Umbilical cord (tissue), 1 donor: ENCODE measurements at regions not wholly inside any gene's neighbourhood (a gene's known extent, or its start where the extent isn't known, plus 50 kb on each side); places are given as distances from the start of the nearest gene placed in this dataset.

Experiments
- DNase-seq: peaks from one replicate; pipeline ENCODE4 v3.0.0-alpha.2; 2015; ENCODE audit warnings: low spot score

DNA sequence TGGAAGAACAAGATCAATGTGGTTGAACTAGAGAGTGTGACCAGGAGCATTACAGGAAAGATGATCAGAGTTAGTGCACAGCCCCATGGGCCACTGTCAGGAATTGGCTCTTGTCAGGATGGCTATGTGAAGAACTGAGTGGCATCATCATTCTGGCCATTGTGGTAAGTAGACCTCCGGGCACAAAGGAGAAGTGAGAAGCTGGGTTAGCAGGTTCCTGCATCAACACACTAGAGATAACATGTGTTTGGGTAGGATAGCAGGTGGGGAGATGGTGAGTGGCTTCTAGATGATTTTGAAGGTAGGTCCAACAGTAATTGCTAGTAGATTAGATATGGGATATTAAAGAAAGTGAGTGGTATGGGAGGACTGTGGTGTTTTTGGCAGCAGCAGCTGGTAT is 408.2 kb downstream of the TSN start:
- no peak for DNase-seq

GRCh38 chr2:122164964-122165363 is 409.5 kb downstream of the TSN start:
- DNase-seq = no peak

DNA sequence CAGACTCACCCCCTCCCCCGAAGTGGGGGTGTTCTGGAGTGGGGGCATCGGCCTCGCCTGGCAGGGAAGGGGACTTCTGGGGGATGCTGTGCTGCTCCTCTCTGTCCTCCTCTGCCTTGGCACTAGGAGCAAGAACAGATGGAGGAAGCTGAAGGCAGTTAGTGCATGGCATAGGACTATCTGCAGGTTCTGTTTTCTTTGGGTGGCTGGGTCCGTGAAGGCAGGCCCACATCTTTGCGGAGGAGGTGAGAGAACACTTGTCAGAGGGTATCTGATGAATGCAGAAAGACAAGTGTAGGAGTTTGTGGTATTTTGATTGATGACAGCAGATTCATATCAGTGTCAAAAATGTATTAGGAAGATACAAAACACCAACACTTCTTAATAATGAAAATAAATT is 411.4 kb downstream of the TSN start:
- DNase-seq = no peak

DNA sequence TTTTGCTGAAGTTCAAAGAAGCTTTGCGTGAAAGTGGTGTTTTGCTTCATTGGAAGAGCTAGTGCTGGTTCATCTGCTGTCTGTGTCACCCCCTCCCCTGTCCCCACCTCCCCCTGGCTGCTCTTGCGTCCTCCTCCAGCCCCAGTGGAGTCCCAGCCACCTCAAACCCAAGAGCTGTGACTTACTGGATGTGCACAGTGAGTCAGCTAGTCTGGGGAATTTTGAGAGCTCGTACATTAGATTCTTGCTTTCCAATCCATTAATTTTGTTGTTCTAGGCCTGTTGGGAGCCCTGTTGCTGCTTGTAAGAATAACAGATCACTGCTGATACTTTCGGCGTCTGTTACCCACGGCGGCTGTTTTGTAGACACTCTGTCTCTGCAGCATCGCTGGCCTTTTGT is 412.1 kb downstream of the TSN start:
- no peak for DNase-seq

- no peak for DNase-seq
These were observed 413.3 kb downstream of the TSN start for GRCh38 chr2:122168799-122169198.

DNA sequence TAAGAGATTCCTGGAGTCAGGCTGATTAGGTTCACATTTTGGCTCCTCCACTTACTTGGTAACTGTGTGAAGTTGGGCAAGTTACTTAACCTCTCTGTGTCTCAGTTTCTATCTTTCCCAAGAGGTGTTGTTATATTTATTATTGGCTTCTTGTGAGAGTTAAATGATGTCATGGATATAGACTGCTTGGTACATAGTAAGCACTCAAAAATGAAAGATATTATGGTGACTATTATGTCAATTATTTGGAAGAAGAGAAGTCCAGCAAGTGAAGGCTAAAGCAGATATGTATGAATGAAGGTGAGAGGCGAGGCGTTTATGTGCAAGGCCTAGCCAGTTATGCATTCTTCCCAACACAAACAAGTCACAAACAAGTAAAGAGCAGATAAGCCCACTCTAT is 417.4 kb downstream of the TSN start:
- no peak for DNase-seq

GRCh38 chr2:122174061-122174460 is 418.6 kb downstream of the TSN start:
- DNase-seq = no peak

DNA sequence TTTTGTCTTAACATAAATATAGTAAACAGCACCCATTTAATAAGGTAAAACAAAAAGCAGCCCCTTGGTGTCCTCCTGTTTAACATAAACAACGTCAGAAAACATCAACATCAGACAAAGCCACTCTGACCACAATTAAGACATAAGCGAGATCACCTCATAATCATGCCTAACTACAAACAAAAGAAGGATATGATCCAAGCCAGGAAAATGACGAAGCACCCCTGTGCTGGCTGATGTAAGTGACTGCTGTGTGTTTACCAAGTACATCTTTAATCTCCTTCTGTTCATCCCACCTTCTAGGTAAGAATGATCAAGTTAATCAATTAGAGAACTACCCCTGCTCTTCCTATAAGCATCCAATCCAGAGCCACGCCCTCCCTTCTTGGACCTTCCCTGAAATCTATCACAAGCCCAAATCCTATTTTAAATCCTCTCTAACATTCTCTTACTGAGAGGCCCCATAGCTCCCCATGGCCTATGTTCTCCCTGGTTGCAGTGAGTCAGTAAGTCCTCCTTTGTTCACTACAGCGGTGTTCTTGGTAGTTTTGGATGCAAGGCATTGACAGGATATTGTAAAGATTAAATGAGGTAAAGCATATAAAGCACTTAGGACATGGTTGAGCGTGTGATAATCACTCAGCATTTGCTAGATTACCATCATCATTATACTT is 424.2 kb downstream of the TSN start:
- no peak for DNase-seq

- DNase-seq = no peak
These were observed 425.5 kb downstream of the TSN start for GRCh38 chr2:122180972-122181371.

DNA sequence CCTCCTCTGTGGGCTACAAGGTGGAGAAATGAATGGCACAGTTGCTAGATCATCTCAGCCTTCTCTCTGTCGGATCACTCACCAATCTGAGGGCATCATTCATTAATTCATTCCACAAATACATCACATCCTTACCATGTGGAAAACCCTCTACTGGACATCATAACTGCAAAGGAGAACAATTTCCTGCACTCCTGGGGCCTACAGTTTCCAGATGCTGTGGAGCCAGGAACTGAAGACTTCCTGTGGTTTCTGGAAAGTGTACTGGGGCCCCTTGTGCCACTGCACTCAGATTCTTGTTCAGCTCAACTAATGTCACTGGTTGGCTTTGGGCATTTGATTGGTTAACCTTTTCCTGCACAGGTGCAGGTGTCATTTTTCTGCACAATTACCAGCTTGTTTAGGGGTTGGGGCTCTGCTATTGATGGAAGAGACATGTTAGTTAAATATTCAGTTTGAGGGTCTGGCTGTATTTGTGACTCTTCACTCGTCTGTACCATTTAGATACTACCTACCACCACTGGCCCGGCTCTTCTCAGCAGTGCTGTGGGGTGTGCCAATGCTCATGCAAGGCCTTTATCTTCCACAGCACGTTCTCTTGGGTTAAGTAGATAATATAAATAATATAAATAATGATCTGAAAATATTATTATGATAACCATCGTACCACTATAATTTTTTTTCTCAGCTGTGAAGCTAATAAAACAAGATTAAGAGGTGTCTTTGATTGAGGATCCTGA is 427.3 kb downstream of the TSN start:
- no peak for DNase-seq

GRCh38 chr2:122183890-122184289 is 428.4 kb downstream of the TSN start:
- no peak for DNase-seq

DNA sequence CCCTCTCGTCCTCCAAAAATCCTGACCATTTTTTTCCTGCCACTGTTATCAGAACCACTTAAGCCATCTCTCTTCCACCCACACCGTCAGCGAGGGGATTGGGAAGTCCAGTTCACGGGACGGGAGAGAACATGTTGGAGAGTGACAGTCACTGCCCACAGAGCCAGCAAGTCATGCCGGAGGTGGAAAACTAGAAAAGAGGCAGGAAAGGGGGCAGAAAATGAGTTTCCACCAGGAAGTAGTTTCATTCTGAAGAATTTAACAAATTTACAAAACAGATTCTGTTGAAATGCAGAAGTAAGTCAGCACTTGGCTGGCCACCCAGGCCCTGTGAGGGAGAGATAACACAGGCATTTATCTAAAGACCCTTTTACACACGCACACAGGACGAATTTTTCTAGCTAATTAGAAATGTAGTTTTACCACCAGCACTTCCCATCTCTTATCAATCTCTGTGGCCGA is 431.3 kb downstream of the TSN start:
- DNase-seq = peak; percentile 50

- DNase-seq = peak; percentile 70
These were observed 435.9 kb downstream of the TSN start for GRCh38 chr2:122191331-122191730.

DNA sequence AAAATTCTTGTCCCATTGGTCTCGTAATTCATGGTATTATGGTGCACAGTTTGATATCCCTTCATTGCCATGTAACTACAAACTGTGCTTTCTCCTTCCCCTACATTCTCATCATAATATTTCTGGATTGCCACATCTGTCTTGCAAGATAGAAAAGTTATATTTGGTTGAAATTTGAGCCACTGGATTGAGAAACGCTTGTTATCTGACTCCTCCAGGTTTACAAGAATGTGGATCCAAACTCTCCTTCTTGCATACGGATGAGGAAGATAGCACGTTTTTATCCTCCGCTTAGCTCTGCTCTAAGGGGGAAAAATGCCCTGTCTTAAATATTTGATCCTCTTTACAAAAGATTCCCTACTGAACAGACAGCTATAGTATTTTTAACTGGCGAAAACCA is 438.2 kb downstream of the TSN start:
- peak; percentile 67 for DNase-seq

GRCh38 chr2:122194546-122194945 is 439.1 kb downstream of the TSN start:
- no peak for DNase-seq

GRCh38 chr2:122203523-122203922 is 448.1 kb downstream of the TSN start:
- peak; percentile 69 for DNase-seq

DNA sequence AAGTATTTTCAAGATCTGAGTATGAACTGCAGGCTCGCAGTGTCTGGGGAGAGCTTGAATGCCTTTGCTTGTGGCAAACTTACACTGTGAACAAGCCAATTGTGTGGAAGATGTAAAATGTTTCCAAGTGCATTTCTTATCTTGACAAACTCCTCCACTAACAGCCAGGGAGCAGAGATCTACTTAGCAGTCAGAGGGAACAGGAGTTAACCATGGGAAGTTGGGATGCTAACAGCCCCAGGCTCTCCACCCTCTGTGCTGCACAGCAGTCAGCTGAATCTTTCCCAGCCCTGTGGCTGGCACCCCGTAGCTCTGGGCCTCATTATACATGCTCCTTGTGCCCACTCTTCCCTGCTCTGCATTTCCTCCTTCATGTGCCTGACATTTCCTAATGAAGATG is 450.2 kb downstream of the TSN start:
- peak; percentile 35 for DNase-seq

- DNase-seq = no peak
These were observed 450.6 kb downstream of the TSN start for GRCh38 chr2:122206101-122206500.

- no peak for DNase-seq
These were observed 453.9 kb downstream of the TSN start for GRCh38 chr2:122209377-122209776.

DNA sequence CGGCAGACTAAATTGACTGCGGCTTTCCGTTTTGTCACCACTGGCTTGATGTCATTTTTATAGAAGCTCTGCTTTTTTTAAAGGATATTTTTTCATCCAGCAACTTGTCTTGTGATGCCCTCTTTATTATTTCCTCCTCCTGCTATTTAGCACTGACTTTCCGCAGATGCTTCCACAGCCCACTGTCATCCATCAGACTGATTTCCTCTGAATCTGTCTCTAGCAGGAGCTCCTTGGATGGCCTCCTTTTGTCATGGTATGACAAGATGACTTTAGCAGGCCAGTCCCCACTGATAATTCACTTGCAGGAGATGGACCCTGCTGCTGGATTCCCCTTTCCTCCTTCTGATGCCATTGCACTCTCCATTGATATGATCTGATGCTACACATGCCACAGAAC is 454.6 kb downstream of the TSN start:
- DNase-seq = no peak

DNA sequence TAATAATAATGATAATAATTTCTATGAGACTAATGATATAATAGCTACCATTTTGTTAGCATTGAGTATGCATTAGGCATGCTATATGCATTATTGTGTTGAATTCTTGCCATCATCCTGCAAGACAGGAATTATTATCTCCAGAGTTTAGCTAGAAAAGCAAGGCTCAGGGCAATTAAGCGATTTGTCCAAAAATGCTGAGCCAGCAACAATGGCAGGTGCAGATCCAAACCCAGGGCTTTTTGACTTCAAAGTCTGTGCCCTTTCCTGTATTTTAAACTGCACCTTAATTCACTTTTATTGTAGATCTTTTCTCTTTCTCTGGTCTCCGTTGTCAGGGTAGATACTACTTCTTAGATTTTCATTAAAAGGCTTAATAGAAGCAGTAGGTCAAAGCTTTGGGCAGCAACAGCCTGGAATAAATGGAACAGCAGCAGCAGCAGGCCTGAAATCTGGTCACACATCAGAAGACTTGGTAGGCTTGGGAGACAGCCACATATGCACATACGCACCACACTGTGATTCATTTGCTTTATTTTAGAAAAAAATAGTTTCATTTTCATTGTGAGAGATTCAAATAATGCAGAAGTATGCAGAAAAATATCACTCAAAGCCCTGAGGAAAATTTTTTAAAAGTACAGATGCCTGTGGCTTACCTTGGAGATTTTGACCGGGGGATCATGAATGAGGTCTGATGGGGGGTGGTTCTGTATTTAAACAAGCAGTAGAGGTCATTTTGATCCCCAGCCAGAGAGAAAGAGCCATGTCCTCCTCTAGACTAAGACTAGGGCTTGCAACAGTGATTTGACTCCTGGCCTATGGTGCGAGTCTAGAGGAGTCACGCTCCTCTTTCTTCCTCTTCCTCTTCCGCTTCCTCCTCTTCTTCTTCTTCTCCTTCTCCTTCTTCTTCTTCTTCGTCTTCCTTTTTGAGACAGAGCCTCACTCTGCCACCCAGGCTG is 455.7 kb downstream of the TSN start:
- no peak for DNase-seq

- DNase-seq = no peak
These were observed 457.9 kb downstream of the TSN start for GRCh38 chr2:122213312-122213711.
